Rectal smooth muscle tissue (tissue), 1 donor: ENCODE measurements at regions not wholly inside any gene's neighbourhood (a gene's known extent, or its start where the extent isn't known, plus 50 kb on each side); places are given as distances from the start of the nearest gene placed in this dataset.

Source experiments
- H3K27ac ChIP-seq: one replicate; pipeline ENCODE4 v1.7.0; 2013; ENCODE audit warnings: low read depth, low read length, inconsistent platforms
- H3K27me3 ChIP-seq: one replicate; pipeline ENCODE4 v1.7.0; 2013; ENCODE audit warnings: low read length; ENCODE audit not compliant: control insufficient read depth, insufficient read depth
- H3K36me3 ChIP-seq: one replicate; pipeline ENCODE4 v1.7.0; 2013; ENCODE audit warnings: low read length; ENCODE audit not compliant: control insufficient read depth, insufficient read depth
- H3K4me1 ChIP-seq: one replicate; pipeline ENCODE4 v1.7.0; 2013; ENCODE audit warnings: low read length; ENCODE audit not compliant: control insufficient read depth, insufficient read depth
- H3K4me3 ChIP-seq: one replicate; pipeline ENCODE4 v1.7.0; 2013; ENCODE audit warnings: low read length
- H3K9ac ChIP-seq: one replicate; pipeline ENCODE4 v1.7.0; 2013; ENCODE audit warnings: low read length

DNA sequence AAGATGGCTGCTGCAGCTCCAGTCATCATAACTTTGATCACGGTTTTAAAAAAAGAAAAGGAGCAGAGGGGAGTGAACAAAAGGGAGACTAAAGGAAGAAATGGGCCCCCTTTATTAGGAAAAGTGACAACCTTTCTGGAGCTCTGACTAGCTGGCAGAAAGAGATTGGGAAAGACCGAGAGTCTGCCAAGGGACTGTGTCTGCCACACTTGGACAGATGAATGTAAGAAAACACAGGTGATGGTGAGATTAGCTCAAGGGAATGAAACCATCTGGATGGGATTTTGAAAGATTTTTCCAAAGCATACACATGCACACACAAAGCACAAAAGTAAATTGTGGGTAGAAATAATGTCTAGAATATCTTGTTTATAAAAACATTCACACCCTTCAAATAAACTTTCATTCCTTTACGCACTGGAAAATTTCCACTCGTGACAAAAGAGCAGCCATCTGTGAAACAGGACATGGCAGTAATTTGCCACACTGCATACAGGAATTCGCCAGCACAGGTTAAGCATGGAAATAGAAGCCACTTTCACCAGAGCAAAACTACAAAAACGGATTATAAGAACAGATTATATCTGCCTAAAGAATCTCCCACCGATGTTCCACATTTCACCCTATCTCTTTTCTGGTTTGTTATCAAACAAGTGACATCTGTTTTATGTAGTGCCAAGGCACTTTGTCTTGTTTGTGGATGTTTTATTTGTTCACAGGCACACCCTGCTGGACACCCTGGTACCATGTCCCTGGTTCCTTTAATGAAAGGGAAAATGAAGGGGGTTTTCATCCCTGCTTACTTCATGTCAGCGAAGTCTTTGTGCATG is 819.5 kb downstream of the DIAPH3 start:
- Histone ChIP-seq H3K9ac (no peak overlapping the region), H3K36me3 (no peaks in the 10 kb centered on the region), H3K4me3 (no peak overlapping the region), H3K27ac (no peak overlapping the region), H3K4me1 (peaks cover 12% of the 10 kb centered on the region), H3K27me3 (no peaks in the 10 kb centered on the region)

DNA sequence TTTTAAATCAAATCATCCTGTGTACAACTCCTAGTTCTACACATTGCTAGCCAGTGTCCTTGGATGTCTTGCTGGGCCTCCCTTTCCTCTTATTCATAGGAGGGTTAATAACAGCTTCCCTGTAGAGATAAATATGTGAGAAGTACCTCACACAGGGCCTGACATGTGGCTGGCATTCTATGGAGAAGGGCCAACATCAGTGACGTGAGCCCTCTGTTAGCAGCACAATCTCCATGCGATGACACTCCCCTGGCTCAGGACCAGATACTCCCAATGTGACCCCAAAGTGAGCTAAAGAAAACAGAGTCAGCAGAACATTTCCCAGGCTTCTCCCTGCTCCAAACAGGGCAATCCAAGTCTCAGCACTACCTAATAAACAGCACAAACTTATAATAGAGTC is 818.4 kb downstream of the DIAPH3 start:
- Histone ChIP-seq H3K9ac (no peak overlapping the region), H3K4me3 (no peak overlapping the region), H3K27me3 (no peaks in the 10 kb centered on the region), H3K27ac (peak overlapping the region; percentile 56), H3K36me3 (no peaks in the 10 kb centered on the region), H3K4me1 (peaks cover 12% of the 10 kb centered on the region)

DNA sequence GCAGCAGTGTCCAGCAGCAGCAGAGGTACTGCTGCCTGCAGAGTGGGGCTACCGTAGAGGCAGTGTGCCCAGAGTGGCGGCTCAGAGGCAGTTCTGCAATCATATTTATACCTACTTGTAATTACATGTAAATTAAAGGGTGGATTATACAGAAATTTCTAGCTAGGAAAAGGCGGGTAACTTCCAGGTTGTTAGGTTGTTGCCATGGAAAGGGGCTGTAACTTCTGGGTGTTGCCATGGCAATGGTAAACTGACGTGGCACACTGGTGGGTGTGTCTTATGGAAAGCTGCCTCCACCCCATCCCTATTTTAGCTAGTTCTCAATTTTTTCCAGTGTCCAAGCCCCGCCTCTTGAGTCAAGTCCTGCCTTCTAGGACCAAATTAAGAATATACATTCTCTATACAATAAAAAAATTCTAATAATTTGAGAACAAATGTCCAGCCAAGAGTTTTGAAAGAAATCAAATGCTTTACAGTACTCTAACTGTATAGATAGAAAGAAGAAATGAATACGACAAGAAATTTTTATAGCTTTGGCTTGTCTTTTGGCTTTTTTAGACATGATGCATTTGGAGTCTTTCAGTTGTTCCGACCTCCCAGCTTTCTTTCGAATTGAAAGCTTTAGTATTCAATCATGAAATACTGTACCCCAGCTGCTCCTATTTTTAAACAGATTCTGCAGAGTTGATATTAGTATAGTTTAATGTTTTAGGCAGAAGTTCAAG is 816.6 kb downstream of the DIAPH3 start:
- H3K27ac ChIP-seq = peak overlapping the region; percentile 69
- H3K4me1 ChIP-seq = peaks cover 12% of the 10 kb centered on the region
- no peak overlapping the region for H3K4me3 ChIP-seq
- no peak overlapping the region for H3K9ac ChIP-seq
- no peaks in the 10 kb centered on the region for H3K36me3 ChIP-seq
- no peaks in the 10 kb centered on the region for H3K27me3 ChIP-seq

DNA sequence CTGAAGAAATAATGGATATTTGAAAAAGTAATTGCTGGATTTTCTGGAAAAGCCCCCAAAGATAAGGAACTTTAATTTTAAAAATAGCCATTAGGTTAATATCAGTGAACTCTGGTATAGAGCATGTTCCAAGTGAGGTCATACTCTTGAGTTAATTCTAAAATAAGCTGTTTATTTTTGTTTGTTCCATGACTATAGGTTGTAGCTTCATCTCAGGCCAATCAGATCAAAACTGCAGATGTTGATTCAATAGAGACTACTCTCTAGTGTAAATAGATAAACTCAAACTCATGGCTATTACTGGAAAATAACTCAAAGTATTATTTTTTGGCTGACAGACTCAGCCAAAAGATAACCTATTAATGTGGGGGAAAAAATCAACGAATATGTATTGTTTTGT is 815.1 kb downstream of the DIAPH3 start:
- Histone ChIP-seq H3K4me1 (peaks cover 9% of the 10 kb centered on the region), H3K4me3 (no peak overlapping the region), H3K27ac (no peak overlapping the region), H3K36me3 (no peaks in the 10 kb centered on the region), H3K9ac (no peak overlapping the region), H3K27me3 (no peaks in the 10 kb centered on the region)

DNA sequence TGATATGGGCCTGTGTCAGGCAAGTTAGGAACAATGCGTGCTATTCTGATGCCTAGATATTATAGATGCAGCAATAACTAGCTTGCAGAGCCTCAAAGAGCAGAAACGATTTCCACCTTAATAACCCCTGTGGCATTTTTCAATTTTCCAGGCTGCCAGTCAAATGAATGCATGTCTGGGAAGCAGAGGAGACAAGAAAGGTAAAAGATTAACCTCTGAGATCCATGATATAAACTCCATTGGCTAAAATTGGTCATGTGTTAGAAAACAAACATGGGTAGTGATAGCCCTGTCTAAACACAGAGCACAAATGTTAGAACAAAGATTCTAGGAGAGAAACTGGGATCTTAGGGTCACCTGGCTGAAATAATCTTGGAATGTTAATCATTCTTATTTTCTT is 811.1 kb downstream of the DIAPH3 start:
- H3K27ac ChIP-seq = no peak overlapping the region
- H3K27me3 ChIP-seq = no peaks in the 10 kb centered on the region
- H3K36me3 ChIP-seq = no peaks in the 10 kb centered on the region
- H3K9ac ChIP-seq = no peak overlapping the region
- no peak overlapping the region for H3K4me3 ChIP-seq
- peaks cover 4% of the 10 kb centered on the region for H3K4me1 ChIP-seq

GRCh38 chr13:59354665-59355369 is 808.9 kb downstream of the DIAPH3 start:
- no peak overlapping the region for H3K27ac ChIP-seq
- H3K4me3 ChIP-seq = no peak overlapping the region

GRCh38 chr13:59356607-59357006 is 807.1 kb downstream of the DIAPH3 start:
- Histone ChIP-seq H3K4me1 (peaks cover 8% of the 10 kb centered on the region), H3K4me3 (no peak overlapping the region), H3K27ac (peak overlapping the region; percentile 4), H3K9ac (no peak overlapping the region), H3K27me3 (no peaks in the 10 kb centered on the region), H3K36me3 (no peaks in the 10 kb centered on the region)

More at GRCh38 chr13:59354665-59355369, 808.9 kb downstream of the DIAPH3 start:
- Histone ChIP-seq H3K9ac (no peak overlapping the region), H3K27me3 (no peaks in the 10 kb centered on the region), H3K36me3 (no peaks in the 10 kb centered on the region), H3K4me1 (peaks cover 6% of the 10 kb centered on the region)

- H3K27ac ChIP-seq = no peak overlapping the region
- H3K4me1 ChIP-seq = peaks cover 8% of the 10 kb centered on the region
- no peak overlapping the region for H3K9ac ChIP-seq
- no peak overlapping the region for H3K4me3 ChIP-seq
- no peaks in the 10 kb centered on the region for H3K36me3 ChIP-seq
- no peaks in the 10 kb centered on the region for H3K27me3 ChIP-seq
Observed at GRCh38 chr13:59358014-59358413, 805.7 kb downstream of the DIAPH3 start.

- peak overlapping the region; percentile 75 for H3K27ac ChIP-seq
- peaks cover 16% of the 10 kb centered on the region for H3K4me1 ChIP-seq
- H3K27me3 ChIP-seq = no peaks in the 10 kb centered on the region
- no peak overlapping the region for H3K4me3 ChIP-seq
- no peak overlapping the region for H3K9ac ChIP-seq
- no peaks in the 10 kb centered on the region for H3K36me3 ChIP-seq
Observed at GRCh38 chr13:59360108-59360507, 803.6 kb downstream of the DIAPH3 start.

DNA sequence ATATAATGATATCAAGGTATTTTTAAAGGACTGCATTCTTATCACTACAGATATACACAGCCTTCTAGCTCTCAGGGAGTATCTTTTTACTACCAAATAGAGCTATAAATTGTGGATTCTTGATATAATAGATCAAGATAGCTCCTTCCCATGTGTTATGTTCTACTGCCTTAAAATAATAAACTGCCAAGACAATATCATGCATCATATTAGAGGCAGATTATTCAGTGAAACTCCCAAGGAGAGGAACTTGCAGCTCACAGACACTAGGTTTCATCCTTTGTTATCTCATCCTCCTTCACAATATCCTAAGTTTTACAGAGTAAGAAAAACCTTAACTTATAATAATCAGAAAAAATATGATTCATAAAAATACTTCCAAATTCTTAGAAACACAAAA is 802.8 kb downstream of the DIAPH3 start:
- Histone ChIP-seq H3K4me3 (no peak overlapping the region), H3K36me3 (no peaks in the 10 kb centered on the region), H3K27me3 (no peaks in the 10 kb centered on the region), H3K4me1 (peaks cover 11% of the 10 kb centered on the region), H3K9ac (no peak overlapping the region), H3K27ac (no peak overlapping the region)

GRCh38 chr13:59363313-59363712 is 800.4 kb downstream of the DIAPH3 start:
- no peak overlapping the region for H3K4me3 ChIP-seq
- H3K4me1 ChIP-seq = peaks cover 13% of the 10 kb centered on the region
- H3K27ac ChIP-seq = no peak overlapping the region
- no peak overlapping the region for H3K9ac ChIP-seq
- H3K36me3 ChIP-seq = no peaks in the 10 kb centered on the region
- H3K27me3 ChIP-seq = no peaks in the 10 kb centered on the region

DNA sequence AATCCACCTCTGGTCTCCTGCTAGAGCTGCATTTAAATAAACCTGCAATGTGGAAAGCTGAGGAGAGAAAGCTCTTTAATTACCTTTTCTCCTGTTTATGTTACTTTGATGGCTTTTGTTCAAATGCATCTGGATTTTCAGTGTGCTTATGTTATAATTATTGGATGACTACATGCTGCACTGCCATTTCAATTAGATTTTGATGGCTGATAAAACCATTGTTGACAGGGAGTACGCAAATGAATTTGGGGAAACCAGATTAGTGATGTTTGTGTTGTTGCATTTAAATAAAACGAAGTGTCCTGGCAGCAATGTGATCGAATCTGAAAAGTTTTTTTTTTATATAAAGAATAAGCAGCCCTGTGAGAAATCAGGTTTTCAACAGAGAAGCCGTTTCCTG is 799.8 kb downstream of the DIAPH3 start:
- H3K27me3 ChIP-seq = no peaks in the 10 kb centered on the region
- H3K27ac ChIP-seq = no peak overlapping the region
- H3K9ac ChIP-seq = no peak overlapping the region
- no peak overlapping the region for H3K4me3 ChIP-seq
- no peaks in the 10 kb centered on the region for H3K36me3 ChIP-seq
- H3K4me1 ChIP-seq = peaks cover 13% of the 10 kb centered on the region
